ENCODE measurements at regions not wholly inside any gene's neighbourhood (a gene's known extent, or its start where the extent isn't known, plus 50 kb on each side); places are given as distances from the start of the nearest gene placed in this dataset.
"Not testable (repeated sequence)": the region's sequence is repeated elsewhere in the genome, so short reads cannot be mapped to it uniquely, and the experiment has no call there.

- DNase-seq (no peak), ATAC-seq (no peak)
- no peaks in the 10 kb centered on the region for H3K27me3 ChIP-seq (ENCODE audit: control insufficient read depth, insufficient read depth)
- intact Hi-C loops (cut with DNase I) = no loop called here
- no peak overlapping the region for H3K4me3 ChIP-seq (ENCODE audit: low read length)
- no peaks in the 10 kb centered on the region for H3K4me1 ChIP-seq (ENCODE audit: control insufficient read depth, insufficient read depth, low read length)
- 45% methylated on average over 3 of the region's 3 CpGs for WGBS
- no peaks in the 10 kb centered on the region for H3K9me3 ChIP-seq (ENCODE audit: control insufficient read depth, low read length)
- no peak overlapping the region for H3K27ac ChIP-seq (ENCODE audit: low read length)
These were observed 533.8 kb upstream of the ACVR2A start for GRCh38 chr2:147311058-147311430.

DNA sequence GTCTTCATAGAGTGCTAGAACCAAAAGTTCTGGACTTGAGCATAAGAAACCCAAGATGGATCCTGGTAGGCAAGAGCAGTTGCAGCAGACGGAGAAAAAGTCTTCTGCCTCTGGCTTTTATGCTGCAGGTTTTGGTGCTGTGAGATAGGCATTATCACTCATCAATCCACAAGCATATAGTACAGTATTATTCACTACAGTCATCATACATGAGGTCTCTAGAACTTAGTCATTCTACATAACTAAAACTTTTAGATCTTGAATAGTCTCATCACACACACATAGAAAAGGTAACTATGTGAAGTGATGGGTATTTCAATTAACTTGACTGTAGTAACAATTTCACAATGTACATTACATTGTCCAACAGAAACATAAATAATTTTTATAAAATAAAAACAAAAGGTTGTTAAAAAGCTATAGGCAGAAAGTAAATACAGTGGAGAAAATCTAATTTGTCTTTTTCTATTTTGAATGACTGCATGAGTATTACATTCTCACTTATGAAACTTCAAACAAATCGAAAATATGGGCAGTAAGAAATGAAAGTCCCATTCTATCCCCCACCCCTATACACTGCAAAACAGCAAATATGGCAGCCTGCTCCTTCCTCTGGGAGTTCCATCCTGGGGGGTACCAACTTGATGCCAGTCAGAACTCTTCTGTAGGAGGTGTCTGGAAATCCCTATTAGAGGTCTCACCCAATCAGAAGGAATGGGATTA is 534.3 kb upstream of the ACVR2A start:
- intact Hi-C loops (cut with DNase I) = no loop called here
- Histone ChIP-seq H3K27ac (ENCODE audit: low read length) (no peak overlapping the region), H3K4me1 (ENCODE audit: control insufficient read depth, insufficient read depth, low read length) (no peaks in the 10 kb centered on the region), H3K9me3 (ENCODE audit: control insufficient read depth, low read length) (no peaks in the 10 kb centered on the region), H3K4me3 (ENCODE audit: low read length) (no peak overlapping the region), H3K27me3 (ENCODE audit: control insufficient read depth, insufficient read depth) (no peaks in the 10 kb centered on the region)
- no peak for ATAC-seq
- DNase-seq = no peak
- 88% methylated on average over 2 of the region's 2 CpGs for WGBS

- Histone ChIP-seq H3K27me3 (ENCODE audit: control insufficient read depth, insufficient read depth) (no peaks in the 10 kb centered on the region), H3K9me3 (ENCODE audit: control insufficient read depth, low read length) (no peaks in the 10 kb centered on the region), H3K4me3 (ENCODE audit: low read length) (no peak overlapping the region), H3K4me1 (ENCODE audit: control insufficient read depth, insufficient read depth, low read length) (no peaks in the 10 kb centered on the region), H3K27ac (ENCODE audit: low read length) (no peak overlapping the region)
- intact Hi-C loops (cut with DNase I) = no loop called here
- no peak for ATAC-seq
- no peak for DNase-seq
- WGBS = 82% methylated on average over 3 of the region's 3 CpGs
These were observed 547.0 kb upstream of the ACVR2A start for GRCh38 chr2:147297820-147298219.

GRCh38 chr2:147294825-147295392 is 549.9 kb upstream of the ACVR2A start:
- WGBS = 50% methylated on average over 2 of the region's 2 CpGs
- Histone ChIP-seq H3K4me3 (ENCODE audit: low read length) (no peak overlapping the region), H3K4me1 (ENCODE audit: control insufficient read depth, insufficient read depth, low read length) (no peaks in the 10 kb centered on the region), H3K9me3 (ENCODE audit: control insufficient read depth, low read length) (no peaks in the 10 kb centered on the region), H3K27me3 (ENCODE audit: control insufficient read depth, insufficient read depth) (no peaks in the 10 kb centered on the region), H3K27ac (ENCODE audit: low read length) (no peak overlapping the region)
- DNase-seq (no peak), ATAC-seq (no peak)
- intact Hi-C loops (cut with DNase I) = no loop called here

DNA sequence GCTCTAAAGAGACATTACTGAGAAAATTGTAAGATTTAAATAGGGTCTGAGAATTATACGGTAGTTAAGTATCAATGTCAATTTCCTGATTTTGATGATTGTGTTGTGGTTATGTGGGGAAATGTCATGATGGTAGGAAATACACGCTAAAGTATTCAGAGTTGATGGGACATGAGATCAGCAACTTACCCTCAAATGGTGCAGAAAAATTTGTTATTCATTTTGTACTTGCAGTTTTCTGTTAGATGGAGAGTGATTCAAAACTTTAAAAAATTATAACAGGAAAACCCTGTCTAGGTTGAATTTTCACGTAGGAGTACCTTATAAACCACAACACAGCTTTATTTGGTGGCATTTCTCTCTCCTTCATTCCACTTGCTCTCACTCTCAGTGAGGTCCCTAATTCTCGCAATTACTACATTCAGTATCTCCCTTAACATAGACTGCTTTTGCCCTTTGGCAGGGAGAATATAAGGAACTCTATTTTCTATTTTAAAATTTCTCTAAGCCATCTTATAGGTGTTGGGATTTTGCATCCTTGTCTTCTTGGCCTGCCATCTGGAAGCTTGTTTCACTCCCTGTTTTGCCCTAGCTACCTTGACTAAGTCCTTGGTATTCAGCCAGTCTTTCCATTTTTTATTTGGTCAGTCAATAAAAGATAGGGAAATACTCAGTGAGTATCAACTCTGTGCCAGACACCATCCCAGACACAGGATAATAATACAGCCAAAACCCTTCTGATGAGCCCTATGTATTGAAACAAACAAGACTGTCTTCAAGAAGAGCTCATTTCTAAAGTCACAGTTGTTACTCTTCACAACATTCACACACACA is 550.6 kb upstream of the ACVR2A start:
- intact Hi-C loops (cut with DNase I) = no loop called here
- DNase-seq (no peak), ATAC-seq (no peak)
- H3K4me3 ChIP-seq (ENCODE audit: low read length) = no peak overlapping the region
- H3K27ac ChIP-seq (ENCODE audit: low read length) = no peak overlapping the region
- no peaks in the 10 kb centered on the region for H3K27me3 ChIP-seq (ENCODE audit: control insufficient read depth, insufficient read depth)
- H3K4me1 ChIP-seq (ENCODE audit: control insufficient read depth, insufficient read depth, low read length) = no peaks in the 10 kb centered on the region
- 81% methylated on average over 4 of the region's 4 CpGs for WGBS
- H3K9me3 ChIP-seq (ENCODE audit: control insufficient read depth, low read length) = no peaks in the 10 kb centered on the region

DNA sequence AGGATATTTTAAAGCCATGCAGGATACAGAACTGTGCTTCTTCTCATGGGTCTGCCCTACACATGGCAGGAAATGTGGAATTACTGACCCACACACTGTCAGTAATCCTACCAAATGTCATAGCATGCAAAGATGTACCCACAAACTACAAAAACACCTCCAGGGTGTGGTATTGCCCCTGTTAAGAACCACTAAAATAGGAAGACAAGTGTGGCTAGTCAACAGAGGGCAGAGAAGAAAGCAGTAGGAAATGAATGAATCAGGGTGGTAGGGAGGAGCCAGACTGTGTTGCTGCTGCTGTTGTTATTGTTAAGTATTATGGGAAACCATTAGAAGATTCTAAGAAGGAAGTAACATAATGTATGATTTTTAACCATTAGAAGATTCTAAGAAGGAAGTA is 556.7 kb upstream of the ACVR2A start:
- Histone ChIP-seq H3K4me3 (ENCODE audit: low read length) (no peak overlapping the region), H3K27me3 (ENCODE audit: control insufficient read depth, insufficient read depth) (no peaks in the 10 kb centered on the region), H3K27ac (ENCODE audit: low read length) (no peak overlapping the region), H3K9me3 (ENCODE audit: control insufficient read depth, low read length) (no peaks in the 10 kb centered on the region), H3K4me1 (ENCODE audit: control insufficient read depth, insufficient read depth, low read length) (no peaks in the 10 kb centered on the region)
- DNase-seq = no peak
- ATAC-seq = no peak
- intact Hi-C loops (cut with DNase I) = no loop called here

DNA sequence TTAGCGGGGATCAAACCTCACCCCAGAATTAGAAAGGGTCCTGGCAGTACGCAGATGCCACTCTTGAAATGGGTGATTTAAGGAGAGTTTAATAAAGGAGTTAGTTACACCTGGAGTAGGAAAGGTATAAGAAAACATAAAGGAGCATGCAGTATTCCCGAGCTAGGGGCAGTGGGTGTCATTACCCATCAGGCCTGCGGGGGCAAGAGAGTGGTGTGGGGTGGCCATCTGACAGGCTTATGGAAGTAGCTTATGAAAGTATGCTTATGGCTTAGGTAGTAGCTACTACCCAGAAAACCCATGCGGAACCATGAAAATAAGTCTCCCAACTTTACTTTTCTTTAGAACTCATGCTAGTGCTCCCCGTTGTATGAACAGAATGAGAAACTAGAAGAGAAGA is 568.9 kb upstream of the ACVR2A start:
- H3K4me1 ChIP-seq (ENCODE audit: control insufficient read depth, insufficient read depth, low read length) = no peaks in the 10 kb centered on the region
- 87% methylated on average over 6 of the region's 6 CpGs for WGBS
- no peak overlapping the region for H3K27ac ChIP-seq (ENCODE audit: low read length)
- no peak for DNase-seq
- H3K4me3 ChIP-seq (ENCODE audit: low read length) = no peak overlapping the region
- intact Hi-C loops (cut with DNase I) = no loop called here
- H3K27me3 ChIP-seq (ENCODE audit: control insufficient read depth, insufficient read depth) = no peaks in the 10 kb centered on the region
- H3K9me3 ChIP-seq (ENCODE audit: control insufficient read depth, low read length) = no peaks in the 10 kb centered on the region
- ATAC-seq = no peak

DNA sequence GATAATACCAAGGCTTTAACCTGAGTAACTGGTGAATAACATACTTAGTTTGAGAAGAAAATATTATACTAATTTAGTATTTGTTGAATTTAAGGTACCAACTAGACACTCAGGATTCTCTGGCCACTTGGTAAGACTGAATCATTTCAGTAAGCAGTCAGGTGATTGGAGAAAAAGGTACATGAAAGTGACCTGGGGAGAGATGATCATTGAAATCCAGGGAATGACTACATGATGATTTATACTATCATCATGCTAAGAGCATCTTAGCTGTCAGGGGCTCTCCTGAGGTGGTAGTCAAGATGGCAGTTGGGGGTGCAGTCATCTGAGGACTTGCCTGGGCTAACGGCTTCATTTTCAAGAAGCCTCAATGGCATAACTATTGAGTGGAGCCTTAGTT is 571.2 kb upstream of the ACVR2A start:
- Histone ChIP-seq H3K27me3 (ENCODE audit: control insufficient read depth, insufficient read depth) (no peaks in the 10 kb centered on the region), H3K4me1 (ENCODE audit: control insufficient read depth, insufficient read depth, low read length) (no peaks in the 10 kb centered on the region), H3K27ac (ENCODE audit: low read length) (no peak overlapping the region), H3K4me3 (ENCODE audit: low read length) (no peak overlapping the region), H3K9me3 (ENCODE audit: control insufficient read depth, low read length) (no peaks in the 10 kb centered on the region)
- DNase-seq = no peak
- no peak for ATAC-seq
- intact Hi-C loops (cut with DNase I) = no loop called here
- WGBS = 89% methylated on average over 1 of the region's 1 CpG

DNA sequence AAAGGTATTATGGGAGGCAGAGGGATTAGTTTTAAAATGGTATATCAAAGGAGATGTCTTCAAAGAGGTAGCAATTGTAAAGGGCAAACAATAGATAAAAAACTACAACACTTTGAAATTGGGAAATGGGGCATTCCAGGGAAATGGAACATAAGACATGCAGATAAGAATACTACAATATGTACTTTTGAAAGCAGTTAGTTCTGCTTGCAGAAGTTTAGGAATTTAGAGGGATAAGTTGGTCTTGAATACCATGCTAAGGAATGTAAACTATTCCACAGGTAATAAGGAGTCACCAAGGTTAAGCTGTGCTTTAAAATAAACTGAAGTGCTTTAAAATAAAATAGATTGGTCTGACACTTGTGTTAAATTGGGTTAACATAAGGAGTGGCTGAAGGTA is 571.7 kb upstream of the ACVR2A start:
- DNase-seq = no peak

GRCh38 chr2:147269581-147269980 is 575.2 kb upstream of the ACVR2A start:
- H3K27me3 ChIP-seq (ENCODE audit: control insufficient read depth, insufficient read depth); intact Hi-C loops (cut with DNase I); H3K9me3 ChIP-seq (ENCODE audit: control insufficient read depth, low read length); H3K4me3 ChIP-seq (ENCODE audit: low read length); H3K27ac ChIP-seq (ENCODE audit: low read length); ATAC-seq; H3K4me1 ChIP-seq (ENCODE audit: control insufficient read depth, insufficient read depth, low read length); DNase-seq: not testable (repeated sequence)
- 83% methylated on average over 2 of the region's 2 CpGs for WGBS

More for the DNA sequence above, 571.7 kb upstream of the ACVR2A start:
- intact Hi-C loops (cut with DNase I) = no loop called here
- no peaks in the 10 kb centered on the region for H3K4me1 ChIP-seq (ENCODE audit: control insufficient read depth, insufficient read depth, low read length)
- no peak overlapping the region for H3K27ac ChIP-seq (ENCODE audit: low read length)
- no peaks in the 10 kb centered on the region for H3K27me3 ChIP-seq (ENCODE audit: control insufficient read depth, insufficient read depth)
- no peaks in the 10 kb centered on the region for H3K9me3 ChIP-seq (ENCODE audit: control insufficient read depth, low read length)
- no peak overlapping the region for H3K4me3 ChIP-seq (ENCODE audit: low read length)
- ATAC-seq = no peak

DNA sequence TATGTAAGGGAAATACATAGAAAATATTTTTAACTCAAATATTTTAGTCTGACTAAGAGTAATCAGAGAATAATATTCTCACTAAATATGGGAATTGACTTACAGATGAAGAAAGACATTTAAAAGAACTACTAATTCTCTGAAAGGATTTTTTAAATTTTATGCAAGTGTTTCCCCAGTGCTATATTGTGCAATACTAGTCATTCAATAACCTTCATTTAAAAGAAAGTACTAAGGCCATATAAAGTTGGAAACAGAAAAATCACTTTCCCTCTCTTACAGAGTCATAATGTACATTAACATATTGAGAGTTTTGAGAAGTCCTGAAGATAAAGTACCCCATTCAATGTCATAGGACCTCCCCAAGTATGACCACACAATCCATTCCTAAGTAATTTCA is 584.6 kb upstream of the ACVR2A start:
- H3K27me3 ChIP-seq (ENCODE audit: control insufficient read depth, insufficient read depth) = no peaks in the 10 kb centered on the region
- no peak overlapping the region for H3K27ac ChIP-seq (ENCODE audit: low read length)
- ATAC-seq = no peak
- no peak for DNase-seq
- intact Hi-C loops (cut with DNase I) = no loop called here
- H3K4me3 ChIP-seq (ENCODE audit: low read length) = no peak overlapping the region
- no peaks in the 10 kb centered on the region for H3K9me3 ChIP-seq (ENCODE audit: control insufficient read depth, low read length)
- H3K4me1 ChIP-seq (ENCODE audit: control insufficient read depth, insufficient read depth, low read length) = no peaks in the 10 kb centered on the region
